GM18508 (cell line): ENCODE measurements at regions not wholly inside any gene's neighbourhood (a gene's known extent, or its start where the extent isn't known, plus 50 kb on each side); places are given as distances from the start of the nearest gene placed in this dataset.
"Not testable (repeated sequence)": the region's sequence is repeated elsewhere in the genome, so short reads cannot be mapped to it uniquely, and the experiment has no call there.

Source experiments
- ATAC-seq: cut with Tn5 transposase; IDR thresholded peaks from one replicate; pipeline ENCODE4 v1.9.1; 2021; ENCODE audit warnings: moderate number of reproducible peaks; ENCODE audit not compliant: insufficient read depth, unreplicated experiment

DNA sequence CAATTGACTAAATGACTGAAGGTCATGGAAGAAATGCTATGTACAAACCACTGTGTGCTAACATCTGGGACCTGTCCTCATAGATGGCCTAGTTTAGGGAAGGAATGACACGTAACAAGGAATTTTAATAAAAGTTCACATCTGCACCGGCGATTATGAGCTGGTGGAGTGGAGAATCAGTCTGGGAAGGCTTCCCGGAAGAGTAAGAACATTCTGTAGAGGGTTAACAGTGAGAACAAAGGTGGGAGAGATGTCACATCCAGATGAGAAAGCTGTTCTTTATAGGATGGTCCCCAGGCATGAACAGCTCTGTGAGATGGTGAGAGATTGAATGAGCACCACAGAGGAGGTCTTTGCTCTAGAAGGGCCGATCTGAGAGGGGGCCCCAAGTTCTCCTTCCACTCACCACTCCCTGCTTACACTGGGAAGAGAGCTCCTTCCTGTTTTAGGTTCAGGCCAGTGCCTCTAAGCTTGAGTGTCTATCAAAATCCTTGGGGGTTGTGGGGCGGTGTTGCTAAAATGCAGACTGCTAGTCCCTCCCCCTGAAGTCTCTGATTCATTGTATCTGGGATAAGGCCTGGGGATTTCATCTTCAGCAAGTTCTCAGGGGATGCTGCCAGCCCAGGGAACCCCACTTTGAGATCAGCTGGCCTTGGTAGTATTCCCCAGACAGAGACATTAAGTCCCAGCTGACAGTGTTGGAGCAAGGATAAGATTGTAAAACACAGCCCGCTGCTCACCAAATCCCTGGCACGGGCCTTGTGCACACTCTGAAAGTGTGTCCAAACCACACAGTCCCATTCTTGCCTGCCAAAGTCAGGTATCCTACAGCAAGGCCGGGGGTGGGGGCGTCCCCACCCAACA, 294.7 kb upstream of the MAF start:
- no peak for ATAC-seq

- no peak for ATAC-seq
These were observed 292.9 kb upstream of the MAF start for GRCh38 chr16:79893445-79893844.

DNA sequence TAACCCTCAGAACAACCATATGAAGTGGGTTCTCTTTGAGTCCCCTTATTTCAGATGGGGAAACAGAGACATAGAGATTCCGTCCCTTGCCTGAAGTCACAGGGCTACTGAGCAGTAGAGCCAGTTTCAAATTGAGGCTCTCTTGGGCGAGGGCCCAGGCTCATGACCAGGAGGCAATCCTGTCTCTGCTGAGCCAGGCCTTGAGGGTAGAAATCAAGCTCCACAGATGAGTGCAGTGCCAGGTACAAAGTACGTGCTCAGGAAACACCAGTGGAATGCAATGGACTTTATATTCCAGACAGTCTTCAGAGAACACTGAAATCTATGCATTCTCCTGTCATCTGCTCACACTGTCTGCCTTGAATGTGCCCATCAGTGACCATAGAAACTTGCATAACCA, 291.7 kb upstream of the MAF start:
- no peak for ATAC-seq

DNA sequence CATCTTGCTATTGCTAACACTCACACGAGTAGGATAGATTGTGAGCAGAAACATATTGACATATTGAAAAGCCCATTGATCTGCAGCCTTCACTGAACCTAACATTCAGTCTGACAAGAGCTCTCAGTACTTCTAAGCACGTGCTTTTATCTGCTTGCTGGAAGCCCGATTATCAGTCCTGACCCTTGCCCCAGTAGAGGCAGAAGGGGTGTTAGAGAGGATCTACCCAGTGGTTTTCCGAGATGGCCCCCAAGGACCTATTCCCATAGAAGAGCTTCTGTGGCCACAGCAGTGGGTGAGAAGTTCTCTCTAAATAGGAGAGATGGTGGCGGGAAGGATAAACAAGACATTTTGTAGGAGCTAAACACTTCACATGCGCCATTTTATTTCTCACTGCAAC, 290.9 kb upstream of the MAF start:
- ATAC-seq: no peak

GRCh38 chr16:79887541-79888540, 287.3 kb upstream of the MAF start:
- ATAC-seq: no peak

DNA sequence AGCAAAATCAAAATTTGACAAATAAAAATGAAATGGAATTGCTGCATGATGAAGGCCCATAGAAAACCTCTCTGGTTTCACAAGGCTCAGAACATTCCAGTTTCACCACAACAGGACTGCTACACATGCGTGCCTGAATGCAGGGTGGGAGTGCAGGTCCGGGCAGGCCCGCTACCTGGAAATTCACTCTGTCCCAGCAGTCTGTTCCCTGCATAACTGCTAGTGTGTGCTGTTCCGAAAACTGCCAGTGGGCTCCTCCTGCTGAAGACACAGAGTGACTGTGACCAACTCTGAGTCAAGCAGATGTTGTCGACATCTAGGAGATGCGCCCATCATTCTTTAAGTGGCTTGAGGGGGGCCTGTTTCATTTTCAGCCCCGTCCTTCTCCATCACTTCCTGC, 284.8 kb upstream of the MAF start:
- no peak for ATAC-seq

DNA sequence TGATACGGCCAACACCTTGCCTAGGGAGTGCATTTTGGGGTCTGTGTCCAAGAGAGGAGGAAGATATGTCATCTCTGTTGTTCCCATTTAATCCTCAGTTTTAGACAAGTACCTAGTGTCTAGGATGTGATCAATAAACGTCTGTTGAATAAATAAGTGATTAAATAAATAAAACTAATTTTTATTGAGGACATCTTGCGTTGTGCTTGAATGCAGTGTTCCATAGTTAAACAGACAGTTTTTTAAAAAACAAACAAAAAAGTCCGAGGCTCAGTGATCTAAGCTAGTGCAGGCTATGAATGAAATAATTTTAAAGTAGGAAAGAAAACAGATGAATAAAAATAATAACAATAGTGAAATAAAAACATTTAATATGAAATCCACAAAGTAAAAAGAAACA, 283.0 kb upstream of the MAF start:
- no peak for ATAC-seq

DNA sequence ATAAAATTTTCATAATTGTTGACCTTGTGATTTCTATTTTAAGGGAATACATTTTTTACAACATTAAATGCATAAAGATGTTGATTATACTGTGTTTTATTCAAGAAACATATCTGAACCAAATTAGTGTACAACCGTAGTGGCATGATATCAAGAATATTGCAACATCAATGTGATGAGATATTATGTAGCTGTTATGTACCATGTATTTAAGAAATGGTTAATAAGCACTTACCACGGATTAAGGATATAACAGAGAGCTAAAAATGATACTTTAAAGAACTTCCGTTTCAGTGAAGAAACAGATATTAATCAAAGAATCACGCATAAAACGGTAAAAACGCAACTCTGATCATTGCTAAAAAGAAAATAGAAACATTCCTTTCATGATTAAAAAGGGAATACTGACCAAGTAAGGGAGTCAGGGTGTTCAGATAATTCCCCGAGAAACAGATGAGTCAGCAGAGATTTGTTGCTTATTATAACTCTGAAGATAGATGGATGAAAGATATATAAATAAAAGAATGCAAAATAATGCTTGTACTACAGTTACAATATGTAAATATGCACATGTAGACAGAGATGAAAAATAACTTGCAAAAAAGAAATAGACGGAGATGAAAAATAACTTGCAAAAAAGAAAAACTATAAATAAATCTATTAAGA, 281.9 kb upstream of the MAF start:
- ATAC-seq: no peak

GRCh38 chr16:79881107-79881506, 280.6 kb upstream of the MAF start:
- ATAC-seq: not testable (repeated sequence)

- ATAC-seq: no peak
These were observed 275.8 kb upstream of the MAF start for GRCh38 chr16:79876332-79876730.

GRCh38 chr16:79874391-79874790, 273.9 kb upstream of the MAF start:
- ATAC-seq: no peak

GRCh38 chr16:79873825-79874224, 273.3 kb upstream of the MAF start:
- ATAC-seq: no peak

DNA sequence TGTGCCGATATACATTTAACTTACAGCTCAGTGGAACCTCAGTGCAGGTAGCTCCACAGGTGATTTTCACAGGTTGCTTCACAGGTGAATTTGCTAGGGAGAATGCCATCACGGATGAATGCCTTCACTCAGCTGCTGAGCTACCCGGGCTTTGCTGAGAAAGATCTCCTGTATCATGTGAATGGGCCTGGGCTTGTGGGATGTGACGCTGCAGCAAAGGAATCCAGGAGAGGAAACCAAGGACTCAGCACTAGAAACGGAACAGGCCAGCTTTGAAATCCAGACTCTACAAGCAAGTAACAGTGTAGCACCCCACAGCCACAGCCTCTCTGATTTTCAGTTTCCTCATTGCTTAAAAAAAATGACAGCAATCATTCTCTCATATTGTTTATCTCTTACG, 271.4 kb upstream of the MAF start:
- no peak for ATAC-seq

DNA sequence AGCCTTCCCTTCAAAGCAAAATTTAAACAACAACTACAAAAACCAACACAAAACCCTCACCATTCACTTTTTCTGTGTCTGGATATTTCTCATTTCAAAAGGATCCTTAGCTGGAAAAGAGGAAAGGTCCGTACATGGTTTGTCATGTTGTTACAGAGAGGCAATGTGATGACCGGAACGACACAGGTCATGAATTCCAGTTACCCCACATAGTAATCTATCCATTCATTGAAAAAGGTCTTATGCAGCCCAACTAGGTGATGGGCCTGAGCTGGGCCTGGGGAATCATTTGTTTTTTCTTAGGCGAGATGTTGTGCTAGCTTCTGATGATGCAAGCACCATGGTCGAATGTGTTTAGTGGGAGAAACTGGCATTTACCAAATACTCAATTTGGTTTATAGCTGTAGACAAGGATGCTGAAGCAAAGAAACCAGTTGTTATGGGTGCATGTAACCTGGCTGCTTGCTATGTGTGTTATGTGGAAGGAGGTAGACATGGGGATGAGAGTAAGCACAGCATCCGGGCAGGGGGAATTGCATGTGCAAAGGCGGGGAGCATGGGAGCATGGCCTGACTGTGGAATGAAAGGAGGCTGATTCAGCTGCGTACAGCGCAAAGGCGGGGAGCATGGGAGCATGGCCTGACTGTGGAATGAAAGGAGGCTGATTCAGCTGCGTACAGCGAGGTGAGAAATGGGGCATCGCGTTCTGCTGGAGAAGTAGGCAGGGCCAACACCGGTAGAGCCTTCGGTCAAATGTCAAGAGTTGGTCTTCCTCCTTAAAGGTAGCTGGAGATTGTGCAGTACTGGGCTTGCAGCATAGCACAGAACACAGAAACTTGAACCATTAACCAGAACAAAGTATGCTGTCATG, 269.7 kb upstream of the MAF start:
- ATAC-seq: no peak

- no peak for ATAC-seq
These were observed 268.9 kb upstream of the MAF start for GRCh38 chr16:79869304-79870015.

DNA sequence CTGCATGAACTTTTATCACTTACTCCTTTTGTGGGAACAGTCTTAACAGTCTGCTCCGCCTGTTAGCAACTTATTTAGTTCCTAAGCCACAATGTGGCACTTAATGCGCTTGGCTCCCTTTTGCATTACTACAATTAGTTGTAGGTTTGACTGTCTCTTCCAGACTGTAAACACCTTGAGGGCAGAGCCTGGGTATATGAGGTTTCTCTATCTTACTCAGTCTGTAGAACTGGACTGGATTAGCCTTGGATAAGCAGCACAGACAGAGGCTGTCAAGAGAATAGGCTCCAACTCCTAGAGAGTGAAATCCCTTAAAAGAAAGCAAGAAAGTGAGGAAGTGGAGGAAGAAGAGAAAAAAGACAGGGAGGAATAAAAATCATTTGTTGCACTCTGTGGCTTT, 268.3 kb upstream of the MAF start:
- ATAC-seq: no peak

DNA sequence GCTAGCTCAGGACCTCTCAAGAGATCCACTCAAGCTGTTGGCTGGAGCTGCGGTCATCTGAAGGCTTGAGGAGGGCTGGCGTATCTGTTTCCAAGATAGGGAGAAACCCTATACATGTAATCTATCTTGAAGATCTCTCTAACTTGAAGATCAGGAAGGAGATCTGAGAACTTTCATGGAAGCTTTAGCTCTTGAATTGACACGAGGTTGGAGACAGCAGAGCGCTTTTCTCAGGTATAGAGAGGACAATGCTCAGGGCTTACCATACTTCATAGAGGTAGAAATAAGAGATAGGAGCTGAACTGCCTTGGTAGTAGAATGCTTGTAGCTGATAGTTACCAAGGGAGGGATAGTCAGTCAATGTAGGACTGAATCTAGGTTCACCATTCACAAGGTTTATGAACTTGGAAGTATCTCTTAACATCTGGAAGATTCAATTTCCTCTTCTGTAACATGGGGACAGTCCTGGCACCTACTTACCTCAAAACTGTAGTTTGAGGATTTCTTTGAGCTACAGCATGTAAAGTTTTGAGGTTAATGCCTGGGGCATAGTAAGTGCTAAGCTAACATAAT, 267.0 kb upstream of the MAF start:
- no peak for ATAC-seq

DNA sequence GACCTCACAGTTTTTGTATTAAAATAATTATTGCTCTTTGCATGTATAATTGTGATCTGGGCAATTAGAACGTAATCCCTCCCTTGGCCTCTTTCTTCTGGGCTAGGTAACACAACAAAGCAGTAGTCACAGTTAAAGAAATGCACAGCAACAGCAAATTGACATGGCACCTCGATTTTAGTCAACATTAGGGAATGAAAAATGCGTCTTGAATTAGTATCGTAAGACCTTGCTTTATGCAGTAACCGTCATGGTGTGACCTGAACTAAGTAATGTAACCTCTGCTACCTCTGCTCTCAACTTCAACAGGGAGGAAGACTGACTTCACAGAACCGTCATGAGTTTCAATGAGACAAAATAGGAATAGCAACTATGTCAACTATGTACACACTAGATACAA, 265.4 kb upstream of the MAF start:
- no peak for ATAC-seq
